Sigmoid colon (tissue), 4 donors: ENCODE measurements at regions not wholly inside any gene's neighbourhood (a gene's known extent, or its start where the extent isn't known, plus 50 kb on each side); places are given as distances from the start of the nearest gene placed in this dataset.

Experiments used
- CTCF ChIP-seq, 4 experiments: fragments of 450-650 bp in 3 of 4; fragments of 200-600 bp in 1 of 4; IDR thresholded peaks; one replicate each; pipeline ENCODE4 v1.5.1; 2016 to 2019; ENCODE audit warnings: antibody characterized with exemption in 4 of 4, mild to moderate bottlenecking in 3 of 4, moderate library complexity in 2 of 4
- POLR2AphosphoS5 ChIP-seq, 4 donors: sonication (generic); formaldehyde crosslinking; IDR thresholded peaks; one replicate each; pipeline ENCODE4 v1.6.1; 2017; ENCODE audit warnings: antibody characterized with exemption in 4 of 4

- no peak for TF ChIP-seq CTCF (IDR thresholded peaks at IDR 0.05)
- no peak for TF ChIP-seq POLR2AphosphoS5 (IDR thresholded peaks at IDR 0.05)
Observed at GRCh38 chr9:23586906-23587305, 239.1 kb downstream of the ELAVL2 start.
